MM.1S (cell line): ENCODE measurements at regions not wholly inside any gene's neighbourhood (a gene's known extent, or its start where the extent isn't known, plus 50 kb on each side); places are given as distances from the start of the nearest gene placed in this dataset.

ENCODE experiments used
- DNase-seq: peaks from one replicate; pipeline ENCODE4 v3.0.0-alpha.2; 2015
- H2AFZ ChIP-seq: fragments of 300-600 bp; sonication (generic); 2 replicates; pipeline ENCODE4 v1.6.0; 2016; ENCODE audit warnings: antibody characterized with exemption, low read length
- H3F3A ChIP-seq: fragments of 300-600 bp; sonication (generic); 2 replicates; pipeline ENCODE4 v1.6.1; 2016; ENCODE audit warnings: mild to moderate bottlenecking, antibody characterized with exemption, low read length, moderate library complexity, mixed read lengths; ENCODE audit not compliant: insufficient read depth
- H3K27ac ChIP-seq: fragments of 300-600 bp; sonication (generic); 2 replicates; pipeline ENCODE4 v1.5.1; 2016; ENCODE audit warnings: mild to moderate bottlenecking, low read length
- H3K27me3 ChIP-seq: fragments of 300-600 bp; sonication (generic); replicated peaks from 2 replicates; pipeline ENCODE4 v1.6.0; 2016; ENCODE audit warnings: low read length; ENCODE audit not compliant: insufficient read depth
- H3K36me3 ChIP-seq: fragments of 300-600 bp; sonication (generic); replicated peaks from 2 replicates; pipeline ENCODE4 v1.6.1; 2016; ENCODE audit warnings: mild to moderate bottlenecking, low read length, mixed read lengths; ENCODE audit not compliant: insufficient read depth
- H3K4me1 ChIP-seq: fragments of 300-600 bp; sonication (generic); 2 replicates; pipeline ENCODE4 v1.6.1; 2016; ENCODE audit warnings: low read length, mixed read lengths
- H3K4me2 ChIP-seq: fragments of 300-600 bp; sonication (generic); 2 replicates; pipeline ENCODE4 v1.6.0; 2016; ENCODE audit warnings: low read depth, low read length
- H3K4me3 ChIP-seq: fragments of 300-600 bp; sonication (generic); 2 replicates; pipeline ENCODE4 v1.5.1; 2016; ENCODE audit warnings: low read length, mixed read lengths
- H3K79me2 ChIP-seq: fragments of 300-600 bp; sonication (generic); 2 replicates; pipeline ENCODE4 v1.6.1; 2016; ENCODE audit warnings: mixed run types, low read length, mixed read lengths
- H3K9ac ChIP-seq: fragments of 300-600 bp; sonication (generic); 2 replicates; pipeline ENCODE4 v1.6.1; 2016; ENCODE audit warnings: low read length, mixed read lengths
- H3K9me2 ChIP-seq: fragments of 300-600 bp; sonication (generic); replicated peaks from 2 replicates; pipeline ENCODE4 v1.6.1; 2016; ENCODE audit warnings: mild to moderate bottlenecking, low read length, mixed read lengths; ENCODE audit not compliant: insufficient read depth
- H3K9me3 ChIP-seq: fragments of 300-600 bp; sonication (generic); replicated peaks from 2 replicates; pipeline ENCODE4 v1.6.1; 2016; ENCODE audit warnings: mild to moderate bottlenecking, low read length, mixed read lengths; ENCODE audit not compliant: insufficient read depth
- H4K20me1 ChIP-seq: fragments of 300-600 bp; sonication (generic); 2 replicates; pipeline ENCODE4 v1.6.1; 2016; ENCODE audit warnings: mild to moderate bottlenecking, low read length, moderate library complexity, mixed read lengths; ENCODE audit not compliant: insufficient read depth
- EZH2 ChIP-seq: fragments of 300-600 bp; sonication (generic); optimal IDR thresholded peaks from 2 replicates; pipeline ENCODE3; 2017; ENCODE audit warnings: low read depth, mild to moderate bottlenecking, antibody characterized with exemption, low read length, mixed read lengths
- EZH2phosphoT487 ChIP-seq: fragments of 300-600 bp; sonication (generic); IDR thresholded peaks from 2 replicates; pipeline ENCODE4 v1.6.1; 2018; ENCODE audit warnings: antibody characterized with exemption, low read length
- TF ChIP-seq, protein P1 (sequence below): fragments of 300-600 bp; sonication (generic); IDR thresholded peaks from 2 replicates; pipeline ENCODE4 v1.5.1; 2016; ENCODE audit warnings: antibody characterized with exemption, low read length, mixed read lengths

DNA sequence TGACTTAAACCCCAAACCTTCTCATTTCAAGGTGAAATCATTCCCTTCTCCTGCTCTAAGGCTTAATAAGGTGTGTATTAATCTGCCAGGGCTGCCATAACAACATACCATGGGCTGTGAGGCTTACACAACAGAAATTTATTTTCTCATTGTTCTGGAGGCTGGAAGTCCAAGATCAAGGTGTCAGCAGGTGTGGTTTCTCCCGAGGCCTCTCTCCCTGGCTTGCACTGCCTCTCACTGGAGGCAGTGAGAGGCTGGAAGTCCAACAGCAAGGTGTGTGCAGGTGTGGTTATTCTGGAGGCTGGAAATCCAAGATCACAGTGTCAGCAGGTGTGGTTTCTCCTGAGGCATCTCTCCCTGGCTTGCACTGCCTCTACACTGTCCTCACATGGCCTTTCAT is 280.3 kb upstream of the TUT7 start:
- Histone ChIP-seq H2AFZ (no peak overlapping the region), H3K27me3 (no peaks in the 10 kb centered on the region), H3K4me2 (no peak overlapping the region), H4K20me1 (no peaks in the 10 kb centered on the region), H3K9me3 (no peaks in the 10 kb centered on the region), H3F3A (no peaks in the 10 kb centered on the region), H3K36me3 (no peaks in the 10 kb centered on the region), H3K4me3 (no peak overlapping the region), H3K27ac (no peak overlapping the region), H3K9ac (no peak overlapping the region), H3K79me2 (no peaks in the 10 kb centered on the region), H3K4me1 (no peaks in the 10 kb centered on the region), H3K9me2 (no peaks in the 10 kb centered on the region)
- DNase-seq, result no peak
- TF ChIP-seq, protein P1, sequence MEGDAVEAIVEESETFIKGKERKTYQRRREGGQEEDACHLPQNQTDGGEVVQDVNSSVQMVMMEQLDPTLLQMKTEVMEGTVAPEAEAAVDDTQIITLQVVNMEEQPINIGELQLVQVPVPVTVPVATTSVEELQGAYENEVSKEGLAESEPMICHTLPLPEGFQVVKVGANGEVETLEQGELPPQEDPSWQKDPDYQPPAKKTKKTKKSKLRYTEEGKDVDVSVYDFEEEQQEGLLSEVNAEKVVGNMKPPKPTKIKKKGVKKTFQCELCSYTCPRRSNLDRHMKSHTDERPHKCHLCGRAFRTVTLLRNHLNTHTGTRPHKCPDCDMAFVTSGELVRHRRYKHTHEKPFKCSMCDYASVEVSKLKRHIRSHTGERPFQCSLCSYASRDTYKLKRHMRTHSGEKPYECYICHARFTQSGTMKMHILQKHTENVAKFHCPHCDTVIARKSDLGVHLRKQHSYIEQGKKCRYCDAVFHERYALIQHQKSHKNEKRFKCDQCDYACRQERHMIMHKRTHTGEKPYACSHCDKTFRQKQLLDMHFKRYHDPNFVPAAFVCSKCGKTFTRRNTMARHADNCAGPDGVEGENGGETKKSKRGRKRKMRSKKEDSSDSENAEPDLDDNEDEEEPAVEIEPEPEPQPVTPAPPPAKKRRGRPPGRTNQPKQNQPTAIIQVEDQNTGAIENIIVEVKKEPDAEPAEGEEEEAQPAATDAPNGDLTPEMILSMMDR, result no peak
- TF ChIP-seq EZH2 (no peak), EZH2phosphoT487 (no peak)

DNA sequence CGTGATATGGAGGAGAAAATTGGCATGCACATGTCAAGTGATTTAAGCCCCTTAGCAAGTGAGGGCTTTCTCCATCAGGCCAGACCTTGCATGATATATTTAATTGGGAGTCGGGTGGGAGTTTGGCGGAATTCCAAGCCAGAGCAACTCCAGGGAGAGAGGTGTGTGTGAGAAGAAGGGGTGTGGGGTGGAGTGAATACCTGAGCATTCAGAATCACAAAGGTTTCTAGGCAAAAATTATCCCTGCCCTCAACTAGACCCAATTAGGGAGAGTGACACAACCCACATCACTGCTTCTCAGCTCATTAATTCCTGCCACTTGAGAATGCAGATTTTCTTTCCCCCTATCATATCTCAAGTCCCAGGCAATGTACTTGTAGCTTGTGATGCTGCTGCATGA is 279.7 kb upstream of the TUT7 start:
- Histone ChIP-seq H3K27me3 (no peaks in the 10 kb centered on the region), H3K27ac (no peak overlapping the region), H3F3A (no peaks in the 10 kb centered on the region), H3K4me3 (no peak overlapping the region), H3K9ac (no peak overlapping the region), H3K9me2 (no peaks in the 10 kb centered on the region), H3K9me3 (no peaks in the 10 kb centered on the region), H4K20me1 (no peaks in the 10 kb centered on the region), H3K4me1 (no peaks in the 10 kb centered on the region), H3K4me2 (no peak overlapping the region), H3K79me2 (no peaks in the 10 kb centered on the region), H3K36me3 (no peaks in the 10 kb centered on the region), H2AFZ (no peak overlapping the region)
- TF ChIP-seq EZH2 (no peak), EZH2phosphoT487 (no peak)
- TF ChIP-seq, protein P1, result no peak
- no peak for DNase-seq

GRCh38 chr9:86632537-86632936 is 278.3 kb upstream of the TUT7 start:
- no peaks in the 10 kb centered on the region for H3F3A ChIP-seq
- H2AFZ ChIP-seq, result no peak overlapping the region
- H3K9me3 ChIP-seq, result no peaks in the 10 kb centered on the region
- H3K9ac ChIP-seq, result no peak overlapping the region
- no peaks in the 10 kb centered on the region for H3K4me1 ChIP-seq
- TF ChIP-seq EZH2phosphoT487 (no peak), EZH2 (no peak)
- TF ChIP-seq, protein P1, result no peak
- H3K4me3 ChIP-seq, result no peak overlapping the region
- H3K36me3 ChIP-seq, result no peaks in the 10 kb centered on the region
- H3K27ac ChIP-seq, result no peak overlapping the region
- H3K27me3 ChIP-seq, result no peaks in the 10 kb centered on the region
- H4K20me1 ChIP-seq, result no peaks in the 10 kb centered on the region
- no peak for DNase-seq
- no peaks in the 10 kb centered on the region for H3K79me2 ChIP-seq
- no peaks in the 10 kb centered on the region for H3K9me2 ChIP-seq
- H3K4me2 ChIP-seq, result no peak overlapping the region

GRCh38 chr9:86629530-86629929 is 275.3 kb upstream of the TUT7 start:
- no peaks in the 10 kb centered on the region for H3K27me3 ChIP-seq
- H4K20me1 ChIP-seq, result no peaks in the 10 kb centered on the region
- no peak overlapping the region for H3K9ac ChIP-seq
- no peak overlapping the region for H3K4me2 ChIP-seq
- H3K27ac ChIP-seq, result no peak overlapping the region
- H3K4me3 ChIP-seq, result no peak overlapping the region
- no peak overlapping the region for H2AFZ ChIP-seq
- TF ChIP-seq, protein P1, result no peak
- TF ChIP-seq EZH2phosphoT487, result no peak
- no peak for TF ChIP-seq EZH2
- no peaks in the 10 kb centered on the region for H3K9me2 ChIP-seq
- H3K4me1 ChIP-seq, result no peaks in the 10 kb centered on the region
- H3F3A ChIP-seq, result no peaks in the 10 kb centered on the region
- no peak for DNase-seq
- H3K9me3 ChIP-seq, result no peaks in the 10 kb centered on the region
- H3K36me3 ChIP-seq, result no peaks in the 10 kb centered on the region
- no peaks in the 10 kb centered on the region for H3K79me2 ChIP-seq
